Thyroid gland (tissue), 4 donors: ENCODE measurements at regions not wholly inside any gene's neighbourhood (a gene's known extent, or its start where the extent isn't known, plus 50 kb on each side); places are given as distances from the start of the nearest gene placed in this dataset.
"Not testable (repeated sequence)": the region's sequence is repeated elsewhere in the genome, so short reads cannot be mapped to it uniquely, and the experiment has no call there.

Experiments
- DNase-seq, 2 donors: peaks; one replicate each; pipeline ENCODE4 v3.0.0-alpha.2; 2019
- H3K27ac ChIP-seq, 3 donors: fragments of 200-600 bp; sonication (generic); 1 replicate in 2 of 3; 2 replicates in 1 of 3; pipeline ENCODE4 v1.5.1; 2016 to 2019; ENCODE audit warnings: mild to moderate bottlenecking in 1 of 3, moderate library complexity in 1 of 3
- H3K27me3 ChIP-seq: fragments of 200-600 bp; sonication (generic); one replicate; pipeline ENCODE4 v1.5.1; 2019
- H3K36me3 ChIP-seq, 2 donors: fragments of 200-600 bp; sonication (generic); one replicate each; pipeline ENCODE4 v1.5.1; 2016 to 2019
- H3K4me1 ChIP-seq, 2 donors: fragments of 200-600 bp; sonication (generic); one replicate each; pipeline ENCODE4 v1.5.1; 2017 to 2019
- H3K4me3 ChIP-seq, 3 donors: fragments of 200-600 bp; sonication (generic); replicated peaks in 1 of 3; 1 replicate in 2 of 3; 2 replicates in 1 of 3; pipeline ENCODE4 v1.5.1; 2016; ENCODE audit warnings: mild to moderate bottlenecking in 1 of 3
- H3K9me3 ChIP-seq: fragments of 200-600 bp; sonication (generic); one replicate; pipeline ENCODE4 v1.5.1; 2017
- POLR2A ChIP-seq, 2 donors: fragments of 450-650 bp; IDR thresholded peaks; one replicate each; pipeline ENCODE4 v1.6.1; 2017; ENCODE audit warnings: antibody characterized with exemption in 2 of 2, mild to moderate bottlenecking in 2 of 2, moderate library complexity in 1 of 2
- WGBS, 2 donors: methylation state at CpG; one replicate each; pipeline ENCODE4 v1.1.5; 2017; 5-methylcytosine and 5-hydroxymethylcytosine counted together
- intact Hi-C: fragments of 100-400 bp; cut with DNase I; formaldehyde crosslinking; loops from one replicate; pipeline ENCODE4 v1.15.1; 2023
- TF ChIP-seq, protein P1 (sequence below), 6 experiments: fragments of 200-600 bp in 3 of 6; fragments of 450-650 bp in 3 of 6; sonication (generic) in 3 of 6; IDR thresholded peaks; one replicate each; pipeline ENCODE4 v1.5.1; 2016 to 2019; ENCODE audit warnings: antibody characterized with exemption in 6 of 6, mild to moderate bottlenecking in 2 of 6, inconsistent platforms in 1 of 6, moderate library complexity in 1 of 6

GRCh38 chr11:101262995-101263394, 133.4 kb upstream of the PGR start:
- Histone ChIP-seq H3K9me3 (no peaks in the 10 kb centered on the region), H3K27me3 (no peaks in the 10 kb centered on the region), H3K27ac (no peak overlapping the region), H3K4me3 (no peak overlapping the region), H3K36me3 (no peaks in the 10 kb centered on the region), H3K4me1 (no peaks in the 10 kb centered on the region)
- 89 to 90% methylated on average over 1 of the region's 1 CpG for WGBS, 2 donors
- DNase-seq = no peak
- no peak for TF ChIP-seq POLR2A (IDR thresholded peaks at IDR 0.05)
- TF ChIP-seq, protein P1, sequence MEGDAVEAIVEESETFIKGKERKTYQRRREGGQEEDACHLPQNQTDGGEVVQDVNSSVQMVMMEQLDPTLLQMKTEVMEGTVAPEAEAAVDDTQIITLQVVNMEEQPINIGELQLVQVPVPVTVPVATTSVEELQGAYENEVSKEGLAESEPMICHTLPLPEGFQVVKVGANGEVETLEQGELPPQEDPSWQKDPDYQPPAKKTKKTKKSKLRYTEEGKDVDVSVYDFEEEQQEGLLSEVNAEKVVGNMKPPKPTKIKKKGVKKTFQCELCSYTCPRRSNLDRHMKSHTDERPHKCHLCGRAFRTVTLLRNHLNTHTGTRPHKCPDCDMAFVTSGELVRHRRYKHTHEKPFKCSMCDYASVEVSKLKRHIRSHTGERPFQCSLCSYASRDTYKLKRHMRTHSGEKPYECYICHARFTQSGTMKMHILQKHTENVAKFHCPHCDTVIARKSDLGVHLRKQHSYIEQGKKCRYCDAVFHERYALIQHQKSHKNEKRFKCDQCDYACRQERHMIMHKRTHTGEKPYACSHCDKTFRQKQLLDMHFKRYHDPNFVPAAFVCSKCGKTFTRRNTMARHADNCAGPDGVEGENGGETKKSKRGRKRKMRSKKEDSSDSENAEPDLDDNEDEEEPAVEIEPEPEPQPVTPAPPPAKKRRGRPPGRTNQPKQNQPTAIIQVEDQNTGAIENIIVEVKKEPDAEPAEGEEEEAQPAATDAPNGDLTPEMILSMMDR (IDR thresholded peaks at IDR 0.05) = no peak
- intact Hi-C loops = no loop called here

DNA sequence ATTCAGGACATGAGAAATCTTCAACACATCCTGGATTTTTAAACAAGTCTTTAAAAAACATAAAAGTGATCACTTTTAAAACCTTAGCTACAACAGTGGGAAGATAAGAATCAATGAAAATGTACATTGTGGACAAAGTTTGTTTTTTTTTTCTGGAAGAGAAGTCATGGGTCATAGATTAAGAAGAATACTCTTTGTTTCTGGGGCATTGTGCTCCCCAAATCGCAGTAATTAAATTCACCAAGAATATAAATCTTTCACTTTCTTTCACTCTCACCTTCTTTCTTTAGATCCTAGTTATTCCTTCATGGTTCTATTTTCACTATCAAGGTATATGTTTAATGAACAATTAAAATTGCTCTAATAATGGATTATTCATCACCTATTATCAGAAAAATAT, 132.6 kb upstream of the PGR start:
- Histone ChIP-seq H3K36me3 (no peaks in the 10 kb centered on the region), H3K9me3 (no peaks in the 10 kb centered on the region), H3K27ac (no peak overlapping the region), H3K4me3 (no peak overlapping the region), H3K27me3 (no peaks in the 10 kb centered on the region), H3K4me1 (no peaks in the 10 kb centered on the region)
- no peak for DNase-seq
- intact Hi-C loops = no loop called here
- TF ChIP-seq, protein P1 (IDR thresholded peaks at IDR 0.05) = no peak
- no peak for TF ChIP-seq POLR2A (IDR thresholded peaks at IDR 0.05)
- WGBS, 2 donors = 77 to 80% methylated on average over 1 of the region's 1 CpG

GRCh38 chr11:101255036-101255435, 125.4 kb upstream of the PGR start:
- no peak for TF ChIP-seq POLR2A (IDR thresholded peaks at IDR 0.05)
- TF ChIP-seq, protein P1 (IDR thresholded peaks at IDR 0.05) = no peak
- H3K4me1 ChIP-seq = no peaks in the 10 kb centered on the region
- DNase-seq = no peak
- no peaks in the 10 kb centered on the region for H3K36me3 ChIP-seq
- no peaks in the 10 kb centered on the region for H3K9me3 ChIP-seq
- WGBS, 2 donors = 56 to 63% methylated on average over 2 of the region's 2 CpGs
- no peak overlapping the region for H3K4me3 ChIP-seq
- no peaks in the 10 kb centered on the region for H3K27me3 ChIP-seq
- intact Hi-C loops = no loop called here
- H3K27ac ChIP-seq = no peak overlapping the region

DNA sequence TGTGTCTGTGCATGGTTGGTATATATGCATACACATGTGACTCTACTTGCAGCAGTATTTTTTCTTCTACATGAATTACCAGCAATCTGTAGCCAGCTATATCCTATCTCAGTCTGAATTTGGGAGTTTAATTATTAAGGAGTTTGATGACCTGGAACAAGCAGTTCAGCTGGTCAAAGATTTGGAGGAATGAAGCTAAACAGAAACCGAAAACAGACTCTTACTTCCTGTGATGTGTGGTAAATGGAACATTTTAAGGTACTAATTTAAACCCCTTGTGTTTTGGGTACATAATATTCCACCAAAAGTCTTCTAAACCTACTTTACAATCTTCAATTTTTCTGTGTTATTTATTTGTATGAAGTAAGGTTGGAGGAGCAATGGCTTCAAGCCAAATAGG, 124.4 kb upstream of the PGR start:
- Histone ChIP-seq H3K4me1 (no peaks in the 10 kb centered on the region), H3K27ac (no peak overlapping the region), H3K36me3 (no peaks in the 10 kb centered on the region), H3K9me3 (no peaks in the 10 kb centered on the region), H3K4me3 (no peak overlapping the region), H3K27me3 (no peaks in the 10 kb centered on the region)
- TF ChIP-seq, protein P1 (IDR thresholded peaks at IDR 0.05) = no peak
- no peak for TF ChIP-seq POLR2A (IDR thresholded peaks at IDR 0.05)
- intact Hi-C loops = no loop called here
- DNase-seq = no peak
- WGBS, 2 donors = 77 to 84% methylated on average over 1 of the region's 1 CpG

- H3K4me3 ChIP-seq, H3K27me3 ChIP-seq, H3K36me3 ChIP-seq, H3K27ac ChIP-seq, H3K4me1 ChIP-seq, H3K9me3 ChIP-seq, intact Hi-C loops: not testable (repeated sequence)
- peak in 1 of 2 donors; percentile 6 for DNase-seq
- WGBS, 2 donors = 84 to 91% methylated on average over 1 of the region's 1 CpG
These were observed 116.0 kb upstream of the PGR start for GRCh38 chr11:101245635-101246034.

DNA sequence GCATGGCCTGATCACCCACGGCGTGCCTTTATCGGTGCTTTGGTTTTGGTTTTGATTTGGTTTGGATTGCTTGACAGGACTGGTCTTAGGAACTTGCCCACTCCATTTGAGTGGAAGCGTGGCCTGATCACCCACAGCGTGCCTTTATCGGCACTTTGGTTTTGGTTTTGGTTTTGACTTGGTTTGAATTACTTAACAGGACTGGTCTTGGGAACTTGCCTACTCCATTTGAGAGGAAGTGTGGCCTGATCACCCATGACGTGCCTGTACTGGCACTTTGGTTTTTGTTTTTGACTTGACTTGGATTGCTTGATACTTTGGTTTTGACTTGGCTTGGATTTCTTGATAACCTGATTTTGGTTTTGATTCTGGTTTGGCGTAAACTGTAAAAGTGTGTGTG, 115.5 kb upstream of the PGR start:
- H3K27ac ChIP-seq, H3K9me3 ChIP-seq, H3K27me3 ChIP-seq, DNase-seq, H3K36me3 ChIP-seq, H3K4me1 ChIP-seq, intact Hi-C loops, H3K4me3 ChIP-seq: not testable (repeated sequence)
- 92 to 94% methylated on average over 8 of the region's 8 CpGs for WGBS, 2 donors
